ENCODE measurements at regions not wholly inside any gene's neighbourhood (a gene's known extent, or its start where the extent isn't known, plus 50 kb on each side); places are given as distances from the start of the nearest gene placed in this dataset.
A peak's percentile ranks its signal among the peaks of the same experiment; 100 is the strongest.
"Not testable (repeated sequence)": the region's sequence is repeated elsewhere in the genome, so short reads cannot be mapped to it uniquely, and the experiment has no call there.

- not testable (repeated sequence) for H3K36me3 ChIP-seq (ENCODE audit: control insufficient read depth in 4 of 4, insufficient read depth in 3 of 4, low read depth in 1 of 4, low read length in 3 of 4); H3K4me3 ChIP-seq (ENCODE audit: low read depth in 1 of 3, low read length in 3 of 3); H3K27me3 ChIP-seq (ENCODE audit: control insufficient read depth in 4 of 4, insufficient read depth in 4 of 4, low read length in 3 of 4); H3K9me3 ChIP-seq (ENCODE audit: control insufficient read depth in 4 of 4, low read length in 3 of 4); H3K9ac ChIP-seq (ENCODE audit: low read depth in 1 of 2, low read length in 2 of 2); H3K4me1 ChIP-seq (ENCODE audit: control insufficient read depth in 4 of 4, insufficient read depth in 4 of 4, low read length in 3 of 4); H3K27ac ChIP-seq (ENCODE audit: low read depth in 1 of 2, low read length in 2 of 2)
- 2% methylated on average over 21 of the region's 41 CpGs for WGBS
- DNase-seq (ENCODE audit: low spot score): peak; percentile 33
Measured at GRCh38 chr15:30195355-30196008, 60.6 kb downstream of the GOLGA8T start.

- DNase-seq (ENCODE audit: low spot score): peak; percentile 31
- not testable (repeated sequence) for H3K27ac ChIP-seq (ENCODE audit: low read depth in 1 of 2, low read length in 2 of 2); H3K4me1 ChIP-seq (ENCODE audit: control insufficient read depth in 4 of 4, insufficient read depth in 4 of 4, low read length in 3 of 4); H3K27me3 ChIP-seq (ENCODE audit: control insufficient read depth in 4 of 4, insufficient read depth in 4 of 4, low read length in 3 of 4); H3K36me3 ChIP-seq (ENCODE audit: control insufficient read depth in 4 of 4, insufficient read depth in 3 of 4, low read depth in 1 of 4, low read length in 3 of 4); H3K9me3 ChIP-seq (ENCODE audit: control insufficient read depth in 4 of 4, low read length in 3 of 4); H3K4me3 ChIP-seq (ENCODE audit: low read depth in 1 of 3, low read length in 3 of 3); H3K9ac ChIP-seq (ENCODE audit: low read depth in 1 of 2, low read length in 2 of 2)
- 2% methylated on average over 21 of the region's 32 CpGs for WGBS
Measured at GRCh38 chr15:30196009-30196375, 61.1 kb downstream of the GOLGA8T start.

GRCh38 chr15:30196769-30197168, 61.9 kb downstream of the GOLGA8T start:
- H3K36me3 ChIP-seq (ENCODE audit: control insufficient read depth in 4 of 4, insufficient read depth in 3 of 4, low read depth in 1 of 4, low read length in 3 of 4); H3K4me1 ChIP-seq (ENCODE audit: control insufficient read depth in 4 of 4, insufficient read depth in 4 of 4, low read length in 3 of 4); H3K9me3 ChIP-seq (ENCODE audit: control insufficient read depth in 4 of 4, low read length in 3 of 4); H3K9ac ChIP-seq (ENCODE audit: low read depth in 1 of 2, low read length in 2 of 2); H3K4me3 ChIP-seq (ENCODE audit: low read depth in 1 of 3, low read length in 3 of 3); H3K27me3 ChIP-seq (ENCODE audit: control insufficient read depth in 4 of 4, insufficient read depth in 4 of 4, low read length in 3 of 4); H3K27ac ChIP-seq (ENCODE audit: low read depth in 1 of 2, low read length in 2 of 2); DNase-seq (ENCODE audit: low spot score): not testable (repeated sequence)
- WGBS: 75% methylated on average over 8 of the region's 12 CpGs

GRCh38 chr15:30201517-30201916, 66.7 kb downstream of the GOLGA8T start:
- H3K9ac ChIP-seq (ENCODE audit: low read depth in 1 of 2, low read length in 2 of 2); H3K27me3 ChIP-seq (ENCODE audit: control insufficient read depth in 4 of 4, insufficient read depth in 4 of 4, low read length in 3 of 4); DNase-seq (ENCODE audit: low spot score); H3K27ac ChIP-seq (ENCODE audit: low read depth in 1 of 2, low read length in 2 of 2); H3K36me3 ChIP-seq (ENCODE audit: control insufficient read depth in 4 of 4, insufficient read depth in 3 of 4, low read depth in 1 of 4, low read length in 3 of 4); H3K4me1 ChIP-seq (ENCODE audit: control insufficient read depth in 4 of 4, insufficient read depth in 4 of 4, low read length in 3 of 4); H3K9me3 ChIP-seq (ENCODE audit: control insufficient read depth in 4 of 4, low read length in 3 of 4); H3K4me3 ChIP-seq (ENCODE audit: low read depth in 1 of 3, low read length in 3 of 3): not testable (repeated sequence)
- 44% methylated on average over 2 of the region's 4 CpGs for WGBS

GRCh38 chr15:30213733-30214132, 78.9 kb downstream of the GOLGA8T start:
- no CpG with 5 or more reads among the region's 5 CpGs for whole genome bisulfite sequencing
- H3K9me3 ChIP-seq (ENCODE audit: control insufficient read depth in 4 of 4, low read length in 3 of 4); H3K36me3 ChIP-seq (ENCODE audit: control insufficient read depth in 4 of 4, insufficient read depth in 3 of 4, low read depth in 1 of 4, low read length in 3 of 4); H3K9ac ChIP-seq (ENCODE audit: low read depth in 1 of 2, low read length in 2 of 2); H3K27me3 ChIP-seq (ENCODE audit: control insufficient read depth in 4 of 4, insufficient read depth in 4 of 4, low read length in 3 of 4); DNase-seq (ENCODE audit: low spot score); H3K27ac ChIP-seq (ENCODE audit: low read depth in 1 of 2, low read length in 2 of 2); H3K4me3 ChIP-seq (ENCODE audit: low read depth in 1 of 3, low read length in 3 of 3); H3K4me1 ChIP-seq (ENCODE audit: control insufficient read depth in 4 of 4, insufficient read depth in 4 of 4, low read length in 3 of 4): not testable (repeated sequence)

GRCh38 chr15:30221803-30222202, 87.0 kb downstream of the GOLGA8T start:
- not testable (repeated sequence) for H3K36me3 ChIP-seq (ENCODE audit: control insufficient read depth in 4 of 4, insufficient read depth in 3 of 4, low read depth in 1 of 4, low read length in 3 of 4); H3K4me3 ChIP-seq (ENCODE audit: low read depth in 1 of 3, low read length in 3 of 3); H3K4me1 ChIP-seq (ENCODE audit: control insufficient read depth in 4 of 4, insufficient read depth in 4 of 4, low read length in 3 of 4); DNase-seq (ENCODE audit: low spot score); H3K27me3 ChIP-seq (ENCODE audit: control insufficient read depth in 4 of 4, insufficient read depth in 4 of 4, low read length in 3 of 4); H3K9ac ChIP-seq (ENCODE audit: low read depth in 1 of 2, low read length in 2 of 2); H3K27ac ChIP-seq (ENCODE audit: low read depth in 1 of 2, low read length in 2 of 2); H3K9me3 ChIP-seq (ENCODE audit: control insufficient read depth in 4 of 4, low read length in 3 of 4)
- WGBS: no CpG with 5 or more reads among the region's 4 CpGs

GRCh38 chr15:30222798-30223591, 88.1 kb downstream of the GOLGA8T start:
- not testable (repeated sequence) for H3K27ac ChIP-seq (ENCODE audit: low read depth in 1 of 2, low read length in 2 of 2); H3K27me3 ChIP-seq (ENCODE audit: control insufficient read depth in 4 of 4, insufficient read depth in 4 of 4, low read length in 3 of 4); H3K4me1 ChIP-seq (ENCODE audit: control insufficient read depth in 4 of 4, insufficient read depth in 4 of 4, low read length in 3 of 4); H3K4me3 ChIP-seq (ENCODE audit: low read depth in 1 of 3, low read length in 3 of 3); H3K9ac ChIP-seq (ENCODE audit: low read depth in 1 of 2, low read length in 2 of 2); H3K36me3 ChIP-seq (ENCODE audit: control insufficient read depth in 4 of 4, insufficient read depth in 3 of 4, low read depth in 1 of 4, low read length in 3 of 4); DNase-seq (ENCODE audit: low spot score); H3K9me3 ChIP-seq (ENCODE audit: control insufficient read depth in 4 of 4, low read length in 3 of 4)
- WGBS: 6% methylated on average over 17 of the region's 91 CpGs

GRCh38 chr15:30225233-30225891, 90.5 kb downstream of the GOLGA8T start:
- 10% methylated on average over 56 of the region's 77 CpGs for WGBS
- not testable (repeated sequence) for H3K27ac ChIP-seq (ENCODE audit: low read depth in 1 of 2, low read length in 2 of 2); H3K36me3 ChIP-seq (ENCODE audit: control insufficient read depth in 4 of 4, insufficient read depth in 3 of 4, low read depth in 1 of 4, low read length in 3 of 4); DNase-seq (ENCODE audit: low spot score); H3K4me3 ChIP-seq (ENCODE audit: low read depth in 1 of 3, low read length in 3 of 3); H3K4me1 ChIP-seq (ENCODE audit: control insufficient read depth in 4 of 4, insufficient read depth in 4 of 4, low read length in 3 of 4); H3K9ac ChIP-seq (ENCODE audit: low read depth in 1 of 2, low read length in 2 of 2); H3K27me3 ChIP-seq (ENCODE audit: control insufficient read depth in 4 of 4, insufficient read depth in 4 of 4, low read length in 3 of 4); H3K9me3 ChIP-seq (ENCODE audit: control insufficient read depth in 4 of 4, low read length in 3 of 4)
